ENCODE measurements at regions not wholly inside any gene's neighbourhood (a gene's known extent, or its start where the extent isn't known, plus 50 kb on each side); places are given as distances from the start of the nearest gene placed in this dataset.
A peak's percentile ranks its signal among the peaks of the same experiment; 100 is the strongest.

GRCh38 chr10:105834261-105835059 is 1193.4 kb downstream of the SORCS3 start:
- peak; percentile 85 for ATAC-seq (ENCODE audit: low FRiP score)
- TF ChIP-seq CTCF (IDR thresholded peaks at IDR 0.05), result no peak
- no peak for DNase-seq (ENCODE audit: low spot score)

GRCh38 chr10:105827133-105827532 is 1186.0 kb downstream of the SORCS3 start:
- ATAC-seq (ENCODE audit: low FRiP score) (no peak), DNase-seq (ENCODE audit: low spot score) (no peak)
- no peak for TF ChIP-seq CTCF (IDR thresholded peaks at IDR 0.05)

GRCh38 chr10:105807935-105808587 is 1167.0 kb downstream of the SORCS3 start:
- no peak for TF ChIP-seq CTCF (IDR thresholded peaks at IDR 0.05)
- DNase-seq (ENCODE audit: low spot score), result no peak
- no peak for ATAC-seq (ENCODE audit: low FRiP score)

GRCh38 chr10:105803206-105803605 is 1162.1 kb downstream of the SORCS3 start:
- no peak for TF ChIP-seq CTCF (IDR thresholded peaks at IDR 0.05)
- ATAC-seq (ENCODE audit: low FRiP score) (no peak), DNase-seq (ENCODE audit: low spot score) (no peak)

GRCh38 chr10:105800641-105801040 is 1159.6 kb downstream of the SORCS3 start:
- ATAC-seq (ENCODE audit: low FRiP score), result no peak
- DNase-seq (ENCODE audit: low spot score), result no peak
- no peak for TF ChIP-seq CTCF (IDR thresholded peaks at IDR 0.05)

- ATAC-seq (ENCODE audit: low FRiP score) (no peak), DNase-seq (ENCODE audit: low spot score) (no peak)
- TF ChIP-seq CTCF (IDR thresholded peaks at IDR 0.05), result no peak
Measured at GRCh38 chr10:105798328-105798889, 1157.3 kb downstream of the SORCS3 start.

Data from omental fat pad (tissue), 3 donors.